Neural cell (in vitro differentiated cells): ENCODE measurements at regions not wholly inside any gene's neighbourhood (a gene's known extent, or its start where the extent isn't known, plus 50 kb on each side); places are given as distances from the start of the nearest gene placed in this dataset.

Source experiments
- EP300 ChIP-seq: fragments of 450-650 bp; conservative IDR thresholded peaks from 2 replicates; pipeline ENCODE4 v1.6.1; 2014; ENCODE audit warnings: antibody characterized with exemption, mild to moderate bottlenecking, moderate library complexity; ENCODE audit not compliant: poor library complexity, severe bottlenecking
- EZH2 ChIP-seq: fragments of 200-600, 300-800 bp; shearing (Covaris generic), sonication (generic); IDR thresholded peaks from 2 replicates; pipeline ENCODE4 v1.6.1; 2014; ENCODE audit warnings: antibody characterized with exemption, low read length, borderline replicate concordance, mild to moderate bottlenecking; ENCODE audit not compliant: insufficient read depth, poor library complexity, severe bottlenecking
- POLR2AphosphoS5 ChIP-seq: IDR thresholded peaks from 2 replicates; pipeline ENCODE4 v1.6.1; 2012
- RAD21 ChIP-seq: fragments of 450-650 bp; conservative IDR thresholded peaks from 2 replicates; pipeline ENCODE4 v1.6.1; 2014; ENCODE audit warnings: antibody characterized with exemption, mild to moderate bottlenecking, moderate library complexity
- REST ChIP-seq: IDR thresholded peaks from 2 replicates; pipeline ENCODE4 v1.6.1; 2012; ENCODE audit warnings: borderline replicate concordance
- TAF1 ChIP-seq: IDR thresholded peaks from 2 replicates; pipeline ENCODE4 v1.6.1; 2012; ENCODE audit warnings: low read depth
- TF ChIP-seq, protein P1 (sequence below): fragments of 450-650 bp; IDR thresholded peaks from 2 replicates; pipeline ENCODE4 v1.5.1; 2014; ENCODE audit warnings: antibody characterized with exemption, mild to moderate bottlenecking, moderate library complexity; ENCODE audit not compliant: poor library complexity, severe bottlenecking

DNA sequence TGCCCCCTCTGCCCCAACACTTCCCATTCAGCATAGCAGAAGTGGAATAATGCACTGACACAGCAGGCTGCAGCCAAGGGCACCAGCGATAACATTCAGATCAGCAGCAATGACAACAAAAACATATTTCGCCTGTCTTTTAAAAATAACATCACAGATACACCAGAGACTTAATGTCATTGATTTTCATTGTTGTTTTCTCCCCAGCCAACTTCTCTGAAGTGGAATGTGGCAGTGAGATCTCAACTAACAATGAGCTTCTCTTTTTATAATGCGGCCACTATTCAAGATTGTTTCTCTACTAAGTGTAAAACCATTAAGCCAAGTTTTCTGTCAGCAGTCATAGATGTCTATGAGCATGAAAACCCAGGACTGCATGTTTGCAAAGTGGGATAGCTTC, 158.2 kb upstream of the TMEM229A start:
- TF ChIP-seq REST (peak; percentile 44), RAD21 (no peak), EZH2 (no peak), POLR2AphosphoS5 (peak; percentile 78), EP300 (peak; percentile 92), TAF1 (no peak)
- TF ChIP-seq, protein P1, sequence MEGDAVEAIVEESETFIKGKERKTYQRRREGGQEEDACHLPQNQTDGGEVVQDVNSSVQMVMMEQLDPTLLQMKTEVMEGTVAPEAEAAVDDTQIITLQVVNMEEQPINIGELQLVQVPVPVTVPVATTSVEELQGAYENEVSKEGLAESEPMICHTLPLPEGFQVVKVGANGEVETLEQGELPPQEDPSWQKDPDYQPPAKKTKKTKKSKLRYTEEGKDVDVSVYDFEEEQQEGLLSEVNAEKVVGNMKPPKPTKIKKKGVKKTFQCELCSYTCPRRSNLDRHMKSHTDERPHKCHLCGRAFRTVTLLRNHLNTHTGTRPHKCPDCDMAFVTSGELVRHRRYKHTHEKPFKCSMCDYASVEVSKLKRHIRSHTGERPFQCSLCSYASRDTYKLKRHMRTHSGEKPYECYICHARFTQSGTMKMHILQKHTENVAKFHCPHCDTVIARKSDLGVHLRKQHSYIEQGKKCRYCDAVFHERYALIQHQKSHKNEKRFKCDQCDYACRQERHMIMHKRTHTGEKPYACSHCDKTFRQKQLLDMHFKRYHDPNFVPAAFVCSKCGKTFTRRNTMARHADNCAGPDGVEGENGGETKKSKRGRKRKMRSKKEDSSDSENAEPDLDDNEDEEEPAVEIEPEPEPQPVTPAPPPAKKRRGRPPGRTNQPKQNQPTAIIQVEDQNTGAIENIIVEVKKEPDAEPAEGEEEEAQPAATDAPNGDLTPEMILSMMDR = no peak
